ENCODE measurements at regions not wholly inside any gene's neighbourhood (a gene's known extent, or its start where the extent isn't known, plus 50 kb on each side); places are given as distances from the start of the nearest gene placed in this dataset.

DNA sequence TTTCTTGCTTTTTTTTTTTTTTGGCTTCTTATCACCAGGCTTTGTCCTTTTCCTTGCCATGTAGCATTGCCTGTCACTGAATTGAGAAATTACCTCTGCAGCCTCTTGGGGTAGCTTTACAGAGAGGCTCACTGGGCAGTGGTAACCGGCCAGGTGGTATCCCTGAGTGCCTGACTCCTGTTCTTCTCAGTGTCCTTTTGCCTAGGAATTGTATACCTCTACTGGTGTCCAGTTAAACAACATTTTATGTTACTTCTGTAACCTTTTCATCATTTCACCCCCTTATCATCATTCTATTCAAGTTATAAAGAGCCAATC, 523.9 kb downstream of the BCL11A start:
- no peak for TF ChIP-seq POLR2AphosphoS5 (IDR thresholded peaks at IDR 0.05)
- TF ChIP-seq, protein P1, sequence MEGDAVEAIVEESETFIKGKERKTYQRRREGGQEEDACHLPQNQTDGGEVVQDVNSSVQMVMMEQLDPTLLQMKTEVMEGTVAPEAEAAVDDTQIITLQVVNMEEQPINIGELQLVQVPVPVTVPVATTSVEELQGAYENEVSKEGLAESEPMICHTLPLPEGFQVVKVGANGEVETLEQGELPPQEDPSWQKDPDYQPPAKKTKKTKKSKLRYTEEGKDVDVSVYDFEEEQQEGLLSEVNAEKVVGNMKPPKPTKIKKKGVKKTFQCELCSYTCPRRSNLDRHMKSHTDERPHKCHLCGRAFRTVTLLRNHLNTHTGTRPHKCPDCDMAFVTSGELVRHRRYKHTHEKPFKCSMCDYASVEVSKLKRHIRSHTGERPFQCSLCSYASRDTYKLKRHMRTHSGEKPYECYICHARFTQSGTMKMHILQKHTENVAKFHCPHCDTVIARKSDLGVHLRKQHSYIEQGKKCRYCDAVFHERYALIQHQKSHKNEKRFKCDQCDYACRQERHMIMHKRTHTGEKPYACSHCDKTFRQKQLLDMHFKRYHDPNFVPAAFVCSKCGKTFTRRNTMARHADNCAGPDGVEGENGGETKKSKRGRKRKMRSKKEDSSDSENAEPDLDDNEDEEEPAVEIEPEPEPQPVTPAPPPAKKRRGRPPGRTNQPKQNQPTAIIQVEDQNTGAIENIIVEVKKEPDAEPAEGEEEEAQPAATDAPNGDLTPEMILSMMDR (IDR thresholded peaks at IDR 0.05), result no peak
- TF ChIP-seq POLR2A (IDR thresholded peaks at IDR 0.05), result no peak
- TF ChIP-seq EP300 (IDR thresholded peaks at IDR 0.05), result no peak
